ENCODE measurements at regions not wholly inside any gene's neighbourhood (a gene's known extent, or its start where the extent isn't known, plus 50 kb on each side); places are given as distances from the start of the nearest gene placed in this dataset.
"Not testable (repeated sequence)": the region's sequence is repeated elsewhere in the genome, so short reads cannot be mapped to it uniquely, and the experiment has no call there.

GRCh38 chr3:115293321-115293720 is 146.2 kb upstream of the ZBTB20 start:
- H3K9me3 ChIP-seq (ENCODE audit: insufficient read depth, low read length): no peaks in the 10 kb centered on the region
- H2AFZ ChIP-seq (ENCODE audit: low read depth, low read length, severe bottlenecking): no peak overlapping the region
- no peak overlapping the region for H3K4me2 ChIP-seq (ENCODE audit: low read depth, low read length, poor library complexity, severe bottlenecking)
- no peaks in the 10 kb centered on the region for H3F3A ChIP-seq (ENCODE audit: insufficient read depth)
- H3K9ac ChIP-seq (ENCODE audit: low read length): no peak overlapping the region
- TF ChIP-seq EZH2phosphoT487 (conservative IDR thresholded peaks at IDR 0.05; ENCODE audit: low read length) (no peak), CTCF (IDR thresholded peaks at IDR 0.05; ENCODE audit: insufficient read depth, low read length, poor library complexity, severe bottlenecking) (no peak)
- no peaks in the 10 kb centered on the region for H3K9me2 ChIP-seq (replicated peaks; ENCODE audit: insufficient read depth, low read length)
- H3K27ac ChIP-seq (ENCODE audit: low read depth, low read length): no peak overlapping the region
- H3K79me2 ChIP-seq (ENCODE audit: insufficient read depth, low read length): no peaks in the 10 kb centered on the region
- H3K36me3 ChIP-seq (ENCODE audit: low read length): no peaks in the 10 kb centered on the region
- no peaks in the 10 kb centered on the region for H3K27me3 ChIP-seq (ENCODE audit: low read length)
- H3K4me3 ChIP-seq (ENCODE audit: insufficient read depth, low read length, poor library complexity, severe bottlenecking): no peak overlapping the region
- H4K20me1 ChIP-seq (ENCODE audit: low read depth, low read length): no peaks in the 10 kb centered on the region

GRCh38 chr3:115301364-115301860 is 154.3 kb upstream of the ZBTB20 start:
- Histone ChIP-seq H3K4me3 (ENCODE audit: insufficient read depth, low read length, poor library complexity, severe bottlenecking) (no peak overlapping the region), H3K79me2 (ENCODE audit: insufficient read depth, low read length) (no peaks in the 10 kb centered on the region), H3K9me2 (replicated peaks; ENCODE audit: insufficient read depth, low read length) (no peaks in the 10 kb centered on the region), H3K4me2 (ENCODE audit: low read depth, low read length, poor library complexity, severe bottlenecking) (no peak overlapping the region), H3K9ac (ENCODE audit: low read length) (no peak overlapping the region), H2AFZ (ENCODE audit: low read depth, low read length, severe bottlenecking) (no peak overlapping the region), H3K9me3 (ENCODE audit: insufficient read depth, low read length) (no peaks in the 10 kb centered on the region), H3K27ac (ENCODE audit: low read depth, low read length) (no peak overlapping the region), H4K20me1 (ENCODE audit: low read depth, low read length) (no peaks in the 10 kb centered on the region), H3F3A (ENCODE audit: insufficient read depth) (no peaks in the 10 kb centered on the region), H3K36me3 (ENCODE audit: low read length) (no peaks in the 10 kb centered on the region), H3K27me3 (ENCODE audit: low read length) (no peaks in the 10 kb centered on the region)
- TF ChIP-seq CTCF (IDR thresholded peaks at IDR 0.05; ENCODE audit: insufficient read depth, low read length, poor library complexity, severe bottlenecking) (no peak), EZH2phosphoT487 (conservative IDR thresholded peaks at IDR 0.05; ENCODE audit: low read length) (no peak)

- H3K36me3 ChIP-seq (ENCODE audit: low read length); H3K4me2 ChIP-seq (ENCODE audit: low read depth, low read length, poor library complexity, severe bottlenecking); H3K79me2 ChIP-seq (ENCODE audit: insufficient read depth, low read length); H3K9me2 ChIP-seq (replicated peaks; ENCODE audit: insufficient read depth, low read length); H4K20me1 ChIP-seq (ENCODE audit: low read depth, low read length); H3K4me3 ChIP-seq (ENCODE audit: insufficient read depth, low read length, poor library complexity, severe bottlenecking); H3K9ac ChIP-seq (ENCODE audit: low read length); H3F3A ChIP-seq (ENCODE audit: insufficient read depth); H3K9me3 ChIP-seq (ENCODE audit: insufficient read depth, low read length); H3K27me3 ChIP-seq (ENCODE audit: low read length); H2AFZ ChIP-seq (ENCODE audit: low read depth, low read length, severe bottlenecking); H3K27ac ChIP-seq (ENCODE audit: low read depth, low read length): not testable (repeated sequence)
Measured at GRCh38 chr3:115317953-115318352, 170.9 kb upstream of the ZBTB20 start.

- TF ChIP-seq CTCF (IDR thresholded peaks at IDR 0.05; ENCODE audit: insufficient read depth, low read length, poor library complexity, severe bottlenecking) (no peak), EZH2phosphoT487 (conservative IDR thresholded peaks at IDR 0.05; ENCODE audit: low read length) (no peak)
- H3K9me2 ChIP-seq (replicated peaks; ENCODE audit: insufficient read depth, low read length): no peaks in the 10 kb centered on the region
- no peak overlapping the region for H3K4me3 ChIP-seq (ENCODE audit: insufficient read depth, low read length, poor library complexity, severe bottlenecking)
- H4K20me1 ChIP-seq (ENCODE audit: low read depth, low read length): no peaks in the 10 kb centered on the region
- H2AFZ ChIP-seq (ENCODE audit: low read depth, low read length, severe bottlenecking): no peak overlapping the region
- no peaks in the 10 kb centered on the region for H3K79me2 ChIP-seq (ENCODE audit: insufficient read depth, low read length)
- no peak overlapping the region for H3K4me2 ChIP-seq (ENCODE audit: low read depth, low read length, poor library complexity, severe bottlenecking)
- no peaks in the 10 kb centered on the region for H3K9me3 ChIP-seq (ENCODE audit: insufficient read depth, low read length)
- H3K27ac ChIP-seq (ENCODE audit: low read depth, low read length): no peak overlapping the region
- no peaks in the 10 kb centered on the region for H3F3A ChIP-seq (ENCODE audit: insufficient read depth)
- H3K9ac ChIP-seq (ENCODE audit: low read length): no peak overlapping the region
- no peaks in the 10 kb centered on the region for H3K27me3 ChIP-seq (ENCODE audit: low read length)
- H3K36me3 ChIP-seq (ENCODE audit: low read length): no peaks in the 10 kb centered on the region
Measured at GRCh38 chr3:115321400-115321805, 174.3 kb upstream of the ZBTB20 start.

Data from SU-DHL-6 (cell line).